ENCODE measurements at regions not wholly inside any gene's neighbourhood (a gene's known extent, or its start where the extent isn't known, plus 50 kb on each side); places are given as distances from the start of the nearest gene placed in this dataset.

GRCh38 chr15:85307687-85308045 lies 72.7 kb upstream of the AKAP13 start:
- no peak for DNase-seq (ENCODE audit: low spot score)

GRCh38 chr15:85311647-85312046 lies 68.8 kb upstream of the AKAP13 start:
- DNase-seq (ENCODE audit: low spot score): no peak

- no peak for DNase-seq (ENCODE audit: low spot score)
These were observed 67.9 kb upstream of the AKAP13 start for GRCh38 chr15:85312486-85312885.

- no peak for DNase-seq (ENCODE audit: low spot score)
These were observed 67.5 kb upstream of the AKAP13 start for GRCh38 chr15:85312929-85313331.

DNA sequence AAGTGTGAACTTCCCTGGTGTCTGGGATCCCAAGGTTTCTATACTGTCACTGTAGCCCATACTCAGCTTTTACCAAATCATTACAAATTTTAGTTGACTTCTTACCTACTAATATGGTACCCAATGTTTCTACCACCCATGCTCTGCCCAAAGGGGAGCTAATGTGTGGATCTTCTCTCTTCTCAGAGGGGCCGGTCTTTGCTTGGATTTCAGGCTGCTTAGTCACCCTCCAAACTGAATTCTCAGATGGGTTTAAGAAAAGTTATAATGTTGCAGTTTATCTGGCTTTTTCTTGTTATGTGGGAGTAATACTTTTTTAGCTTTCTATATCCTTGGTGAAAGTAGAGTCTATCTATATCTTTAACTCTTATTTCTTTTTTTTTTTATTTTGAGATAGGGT lies 67.1 kb upstream of the AKAP13 start:
- no peak for DNase-seq (ENCODE audit: low spot score)

- no peak for DNase-seq (ENCODE audit: low spot score)
These were observed 66.3 kb upstream of the AKAP13 start for GRCh38 chr15:85314146-85314545.

GRCh38 chr15:85314633-85315032 lies 65.8 kb upstream of the AKAP13 start:
- DNase-seq (ENCODE audit: low spot score): no peak

DNA sequence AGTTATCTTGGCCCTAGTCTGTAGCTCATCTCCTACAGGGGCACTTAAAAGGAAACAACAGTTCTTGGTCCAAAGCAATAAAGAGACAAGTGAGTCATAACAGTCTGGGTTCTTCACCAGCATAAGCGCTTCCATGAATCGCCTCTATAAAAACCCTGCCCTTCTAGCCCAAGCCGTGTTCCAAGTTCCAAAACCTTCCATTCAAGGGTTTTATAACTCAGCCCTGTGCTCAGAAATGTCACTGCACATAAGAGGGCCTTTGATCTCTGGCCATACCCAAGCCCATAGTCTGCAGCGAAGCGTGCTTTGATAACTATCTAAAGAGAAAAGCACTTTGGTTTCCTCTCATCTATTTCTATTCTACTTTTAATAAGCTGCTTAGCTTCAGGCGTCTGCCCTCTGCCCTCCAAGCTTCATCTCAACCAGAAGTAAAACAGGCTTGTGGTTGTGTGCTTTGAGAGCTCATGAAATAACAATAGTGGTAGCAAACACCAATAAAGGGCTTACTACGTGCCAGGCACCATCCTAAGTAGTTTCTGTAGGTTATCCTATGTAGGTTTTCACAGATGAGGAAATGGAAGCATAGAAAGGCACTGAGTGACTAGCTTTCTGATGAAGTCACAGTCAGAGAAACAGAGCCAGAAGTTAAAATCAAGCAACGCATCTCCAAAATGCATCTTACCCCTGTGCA lies 64.0 kb upstream of the AKAP13 start:
- DNase-seq (ENCODE audit: low spot score): no peak

DNA sequence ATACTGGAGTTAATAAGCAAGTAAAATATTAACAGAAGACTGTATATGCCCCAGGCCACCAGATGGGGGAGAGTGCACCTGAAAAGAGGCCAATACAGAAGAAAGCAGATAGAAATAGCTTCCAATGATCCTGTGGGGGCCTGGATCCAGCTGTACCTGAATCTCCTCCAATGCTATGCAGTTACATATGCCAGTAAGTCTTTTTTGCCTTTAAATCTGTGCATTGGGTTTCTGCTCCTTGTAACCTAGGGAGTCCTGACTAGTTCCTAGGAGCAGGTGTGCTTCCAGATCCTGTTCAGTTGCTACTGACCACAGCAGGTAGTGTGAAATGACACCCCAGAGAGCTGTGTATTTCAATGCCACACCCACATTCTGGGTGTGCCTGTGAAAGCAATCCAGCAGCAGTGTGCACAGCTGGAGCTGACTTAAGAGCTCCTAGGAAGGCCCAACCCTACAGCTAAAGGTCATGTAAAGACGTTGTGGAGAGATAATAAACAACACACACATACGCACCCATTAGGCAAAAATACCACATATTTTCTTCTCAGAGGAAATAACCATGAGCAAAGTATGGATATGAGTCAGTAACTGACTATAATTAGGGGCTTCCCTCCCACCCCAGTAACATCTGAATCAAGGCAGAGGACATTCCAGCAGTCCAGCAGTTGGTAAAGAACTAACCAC lies 62.2 kb upstream of the AKAP13 start:
- no peak for DNase-seq (ENCODE audit: low spot score)

DNA sequence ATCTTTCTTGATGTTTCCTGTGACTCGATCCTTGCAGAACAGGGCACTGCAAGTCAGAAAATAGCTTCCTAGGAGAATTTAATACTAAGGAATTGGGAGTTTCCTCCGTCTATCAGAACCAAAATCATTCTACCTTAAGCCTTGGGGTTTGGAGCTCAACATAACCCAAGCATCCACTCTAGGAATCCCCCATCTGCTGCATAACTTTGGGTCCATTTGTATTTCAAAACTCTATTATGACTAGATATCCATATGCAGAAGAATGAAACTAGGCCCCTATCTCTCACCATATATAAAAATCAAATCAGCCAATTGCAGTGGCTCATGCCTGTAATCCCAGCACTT lies 61.7 kb upstream of the AKAP13 start:
- no peak for DNase-seq (ENCODE audit: low spot score)

DNA sequence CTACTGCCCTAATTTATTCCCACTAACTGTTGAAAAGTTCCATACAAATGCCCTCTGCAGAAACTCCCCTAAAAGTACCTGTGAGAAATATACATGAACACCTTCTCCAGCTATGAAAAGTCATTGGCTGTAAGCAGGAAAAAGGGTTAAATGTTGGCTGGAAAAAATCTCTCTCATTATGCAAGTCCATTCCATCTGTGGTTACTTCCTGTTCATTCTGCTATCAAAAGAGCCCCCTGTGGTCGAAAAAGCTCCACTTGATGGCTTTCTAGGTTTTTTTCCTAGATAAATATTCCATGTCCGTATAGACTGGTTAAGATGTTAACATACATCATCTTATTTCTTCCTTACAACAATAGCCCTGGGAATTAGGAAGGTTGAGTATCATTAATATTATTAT lies 56.2 kb upstream of the AKAP13 start:
- no peak for DNase-seq (ENCODE audit: low spot score)

DNA sequence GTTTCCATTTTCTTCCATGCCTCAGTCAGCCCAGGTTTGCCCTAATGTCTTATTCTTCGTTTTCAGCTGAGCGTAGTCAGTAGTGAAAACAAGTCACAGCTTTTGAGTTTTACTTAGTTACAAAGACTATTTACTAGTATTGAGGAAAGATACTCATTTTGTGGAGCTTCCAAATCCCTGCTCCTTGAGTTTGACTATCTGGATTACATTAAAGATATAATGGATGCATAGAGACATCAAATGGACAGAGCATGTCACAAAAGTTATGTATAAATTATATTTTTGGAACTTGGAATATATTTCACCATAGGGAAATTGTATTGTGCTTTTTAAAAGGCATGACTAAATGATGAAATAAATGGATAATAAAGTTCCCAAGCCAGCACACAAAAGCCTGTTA lies 54.6 kb upstream of the AKAP13 start:
- no peak for DNase-seq (ENCODE audit: low spot score)

DNA sequence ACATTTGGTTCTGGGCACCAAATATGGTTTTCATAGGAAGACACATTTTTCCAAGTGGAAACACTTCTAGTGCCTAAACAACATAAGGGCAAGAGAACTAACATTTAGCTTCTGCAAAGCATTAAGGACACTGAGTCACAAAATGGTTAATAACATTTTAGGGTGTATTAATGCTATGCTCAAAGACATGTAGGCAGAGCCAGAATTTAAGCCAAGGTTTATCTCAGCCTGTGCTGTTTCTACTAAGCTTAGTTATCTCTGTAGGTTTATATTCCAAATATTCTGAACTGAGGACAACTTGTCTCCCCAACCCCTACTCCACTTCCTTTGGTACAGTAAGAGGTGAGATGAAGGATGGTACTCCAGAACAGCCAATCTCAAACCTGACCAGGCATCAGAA lies 54.1 kb upstream of the AKAP13 start:
- no peak for DNase-seq (ENCODE audit: low spot score)

DNA sequence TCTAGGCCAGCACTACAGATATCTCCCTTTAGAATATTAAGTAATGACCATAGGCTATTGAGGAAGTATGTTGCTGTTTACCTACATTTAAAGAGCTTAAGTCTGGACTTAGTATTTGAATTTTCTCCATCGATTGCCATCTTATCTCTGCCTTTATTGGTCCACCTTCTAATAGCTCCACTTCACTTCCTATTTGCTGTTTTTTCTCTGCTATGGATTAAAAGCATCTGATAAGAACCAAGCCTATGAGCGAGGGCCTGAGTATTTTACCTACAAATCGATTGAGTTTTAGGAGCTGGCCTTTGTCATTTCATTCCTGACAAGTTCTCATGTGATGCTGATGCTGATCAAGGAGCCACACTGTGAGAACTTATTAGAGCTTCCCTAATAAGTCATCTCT lies 52.6 kb upstream of the AKAP13 start:
- DNase-seq (ENCODE audit: low spot score): no peak

DNA sequence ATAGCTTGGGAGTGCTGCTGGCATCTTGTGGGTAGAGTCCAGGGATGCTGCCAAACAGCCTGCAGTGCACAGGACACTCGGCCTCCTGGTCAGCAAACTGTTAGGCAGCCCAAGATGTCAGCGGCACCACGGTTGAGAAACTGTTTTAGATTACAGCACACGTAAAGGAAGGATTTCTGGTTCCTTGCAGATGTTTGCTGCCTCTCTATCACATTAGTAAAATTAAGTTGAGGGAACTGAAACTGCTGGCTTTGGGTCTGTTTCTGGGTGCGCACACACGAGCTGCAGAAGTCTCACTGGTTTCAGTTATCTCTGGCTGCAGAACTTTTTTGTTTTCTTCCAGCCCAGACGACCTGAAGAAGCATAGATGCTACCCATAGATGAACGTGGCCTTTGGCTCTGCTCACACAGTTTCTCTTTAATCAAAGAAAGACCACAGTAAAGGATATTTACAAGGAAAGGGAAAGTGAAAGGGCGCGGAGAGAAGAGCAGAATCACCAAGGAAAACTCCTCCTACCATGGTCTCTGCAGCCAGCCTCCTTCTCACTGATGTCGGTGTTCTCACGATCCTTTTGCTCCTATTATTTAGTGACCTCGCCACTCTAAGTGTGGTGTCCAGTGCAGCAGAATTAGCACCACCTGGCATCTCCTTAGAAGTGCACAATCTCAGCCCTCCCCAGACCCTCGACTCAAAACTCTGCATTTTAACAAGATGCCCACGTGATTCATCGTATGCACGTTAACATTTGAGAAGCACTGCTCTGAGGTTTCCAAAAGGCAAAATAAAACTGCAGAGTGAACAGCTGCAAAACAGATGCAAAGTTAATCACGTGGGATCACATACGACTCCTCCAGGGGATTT lies 50.6 kb upstream of the AKAP13 start:
- DNase-seq (ENCODE audit: low spot score): no peak
